ENCODE measurements at regions not wholly inside any gene's neighbourhood (a gene's known extent, or its start where the extent isn't known, plus 50 kb on each side); places are given as distances from the start of the nearest gene placed in this dataset.
"Not testable (repeated sequence)": the region's sequence is repeated elsewhere in the genome, so short reads cannot be mapped to it uniquely, and the experiment has no call there.

- no peak for DNase-seq
Measured at GRCh38 chr6:16947375-16948015, 154.4 kb upstream of the STMND1 start.

GRCh38 chr6:16944596-16944995 lies 157.3 kb upstream of the STMND1 start:
- DNase-seq: no peak

- DNase-seq: no peak
Measured at GRCh38 chr6:16939839-16940238, 162.0 kb upstream of the STMND1 start.

- no peak for DNase-seq
Measured at GRCh38 chr6:16939351-16939750, 162.5 kb upstream of the STMND1 start.

GRCh38 chr6:16936893-16937292 lies 165.0 kb upstream of the STMND1 start:
- no peak for DNase-seq

GRCh38 chr6:16933961-16934360 lies 167.9 kb upstream of the STMND1 start:
- no peak for DNase-seq

- DNase-seq: no peak
Measured at GRCh38 chr6:16933532-16933931, 168.3 kb upstream of the STMND1 start.

- no peak for DNase-seq
Measured at GRCh38 chr6:16932920-16933319, 168.9 kb upstream of the STMND1 start.

- not testable (repeated sequence) for DNase-seq
Measured at GRCh38 chr6:16931079-16931478, 169.8 kb upstream of the ATXN1 start.

- no peak for DNase-seq
Measured at GRCh38 chr6:16930432-16930831, 169.2 kb upstream of the ATXN1 start.

GRCh38 chr6:16929809-16930208 lies 168.5 kb upstream of the ATXN1 start:
- DNase-seq: no peak

- no peak for DNase-seq
Measured at GRCh38 chr6:16928387-16928786, 167.1 kb upstream of the ATXN1 start.

- no peak for DNase-seq
Measured at GRCh38 chr6:16927205-16927604, 165.9 kb upstream of the ATXN1 start.

GRCh38 chr6:16925461-16925860 lies 164.2 kb upstream of the ATXN1 start:
- DNase-seq: no peak

- DNase-seq: no peak
Measured at GRCh38 chr6:16922282-16922681, 161.0 kb upstream of the ATXN1 start.

GRCh38 chr6:16921399-16922110 lies 160.3 kb upstream of the ATXN1 start:
- DNase-seq: no peak

- DNase-seq: no peak
Measured at GRCh38 chr6:16918586-16918985, 157.3 kb upstream of the ATXN1 start.

- no peak for DNase-seq
Measured at GRCh38 chr6:16914184-16914583, 152.9 kb upstream of the ATXN1 start.

GRCh38 chr6:16912756-16913155 lies 151.5 kb upstream of the ATXN1 start:
- DNase-seq: no peak

- no peak for DNase-seq
Measured at GRCh38 chr6:16911088-16911487, 149.8 kb upstream of the ATXN1 start.

GRCh38 chr6:16909658-16910360 lies 148.5 kb upstream of the ATXN1 start:
- DNase-seq: no peak

GRCh38 chr6:16907991-16908390 lies 146.7 kb upstream of the ATXN1 start:
- no peak for DNase-seq

- DNase-seq: no peak
Measured at GRCh38 chr6:16904957-16905356, 143.7 kb upstream of the ATXN1 start.

GRCh38 chr6:16903470-16903869 lies 142.2 kb upstream of the ATXN1 start:
- DNase-seq: no peak

All from activated gamma-delta T cell treated with Interleukin-2 at 50 U/mL for 16 hours (primary cell).